HG03135 (cell line): ENCODE measurements at regions not wholly inside any gene's neighbourhood (a gene's known extent, or its start where the extent isn't known, plus 50 kb on each side); places are given as distances from the start of the nearest gene placed in this dataset.
A peak's percentile ranks its signal among the peaks of the same experiment; 100 is the strongest.
"Not testable (repeated sequence)": the region's sequence is repeated elsewhere in the genome, so short reads cannot be mapped to it uniquely, and the experiment has no call there.

Experiments used
- ATAC-seq: cut with Tn5 transposase; IDR thresholded peaks from one replicate; pipeline ENCODE4 v1.9.1; 2021; ENCODE audit warnings: mild to moderate bottlenecking, moderate library complexity; ENCODE audit not compliant: unreplicated experiment

- no peak for ATAC-seq
Observed at GRCh38 chrX:42832764-42833549, 55.0 kb upstream of the PPP1R2C start.

DNA sequence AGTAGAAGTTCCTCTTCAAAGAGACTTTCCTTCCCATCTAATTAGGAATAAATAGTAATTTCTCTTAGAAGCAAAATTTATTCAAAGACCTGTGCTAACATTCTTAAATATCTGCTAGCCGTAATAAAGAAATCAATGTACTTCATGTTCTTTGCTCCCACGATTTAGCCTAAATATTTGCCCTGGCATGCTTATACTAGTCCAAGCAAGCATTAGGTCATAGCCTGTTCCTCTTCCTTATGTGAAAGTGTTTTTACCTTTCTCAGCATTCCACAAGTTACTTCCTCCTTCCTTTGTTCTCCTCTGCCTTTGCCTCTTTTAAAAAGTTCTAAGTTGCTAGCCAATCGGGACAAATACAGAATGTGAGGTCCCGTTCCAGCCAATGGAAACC is 55.6 kb upstream of the PPP1R2C start:
- not testable (repeated sequence) for ATAC-seq

- no peak for ATAC-seq
Observed at GRCh38 chrX:42837101-42837726, 59.3 kb upstream of the PPP1R2C start.

GRCh38 chrX:42837747-42838146 is 59.8 kb upstream of the PPP1R2C start:
- ATAC-seq = peak; percentile 80

DNA sequence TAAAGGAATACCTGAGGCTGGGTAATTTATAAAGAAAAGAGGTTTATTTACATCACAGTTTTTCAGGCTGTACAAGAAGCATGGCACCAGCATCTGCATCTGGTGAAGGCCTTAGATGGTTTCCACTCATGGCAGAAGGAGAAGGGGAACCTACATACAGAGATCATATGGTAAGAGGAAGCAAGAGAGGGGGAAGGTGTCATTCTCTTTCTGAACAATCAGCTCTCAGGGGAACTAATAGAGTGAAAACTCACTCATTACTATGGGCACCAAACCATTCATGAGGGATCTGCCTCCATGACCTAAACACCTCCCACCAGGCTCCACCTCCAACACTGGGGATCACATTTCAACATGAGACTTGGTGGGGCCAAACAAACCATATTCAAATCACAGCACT is 61.7 kb upstream of the PPP1R2C start:
- ATAC-seq = no peak

GRCh38 chrX:42846741-42847140 is 68.8 kb upstream of the PPP1R2C start:
- ATAC-seq = no peak

- ATAC-seq = no peak
Observed at GRCh38 chrX:42855259-42855658, 77.3 kb upstream of the PPP1R2C start.

GRCh38 chrX:42857766-42858165 is 79.8 kb upstream of the PPP1R2C start:
- ATAC-seq = no peak

GRCh38 chrX:42869011-42869410 is 91.0 kb upstream of the PPP1R2C start:
- no peak for ATAC-seq

GRCh38 chrX:42869659-42870476 is 91.9 kb upstream of the PPP1R2C start:
- peak; percentile 91 for ATAC-seq

GRCh38 chrX:42886519-42886918 is 108.6 kb upstream of the PPP1R2C start:
- no peak for ATAC-seq

- ATAC-seq = no peak
Observed at GRCh38 chrX:42900947-42901346, 123.0 kb upstream of the PPP1R2C start.

GRCh38 chrX:42902513-42902912 is 124.5 kb upstream of the PPP1R2C start:
- ATAC-seq = no peak

- no peak for ATAC-seq
Observed at GRCh38 chrX:42920752-42921151, 142.8 kb upstream of the PPP1R2C start.

- no peak for ATAC-seq
Observed at GRCh38 chrX:42930071-42930470, 152.1 kb upstream of the PPP1R2C start.

DNA sequence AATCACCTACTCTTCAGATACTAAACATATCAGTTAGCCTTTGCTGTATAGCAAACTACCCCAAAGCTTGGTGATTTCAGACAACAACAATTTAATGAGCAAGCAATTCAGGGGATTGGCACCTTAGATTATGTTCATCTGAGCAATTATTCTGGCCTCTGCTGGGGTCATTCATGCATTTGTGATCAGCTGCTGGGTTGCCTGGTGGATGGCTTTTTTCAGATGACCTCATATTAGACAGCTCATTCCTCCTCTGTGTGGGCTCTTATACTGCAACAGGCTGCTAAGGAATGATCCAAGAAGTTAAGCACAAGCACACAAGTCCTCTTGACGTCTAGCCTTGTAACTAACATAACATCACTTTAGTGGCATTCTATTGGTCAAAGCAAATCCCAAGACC is 153.0 kb upstream of the PPP1R2C start:
- ATAC-seq = no peak

DNA sequence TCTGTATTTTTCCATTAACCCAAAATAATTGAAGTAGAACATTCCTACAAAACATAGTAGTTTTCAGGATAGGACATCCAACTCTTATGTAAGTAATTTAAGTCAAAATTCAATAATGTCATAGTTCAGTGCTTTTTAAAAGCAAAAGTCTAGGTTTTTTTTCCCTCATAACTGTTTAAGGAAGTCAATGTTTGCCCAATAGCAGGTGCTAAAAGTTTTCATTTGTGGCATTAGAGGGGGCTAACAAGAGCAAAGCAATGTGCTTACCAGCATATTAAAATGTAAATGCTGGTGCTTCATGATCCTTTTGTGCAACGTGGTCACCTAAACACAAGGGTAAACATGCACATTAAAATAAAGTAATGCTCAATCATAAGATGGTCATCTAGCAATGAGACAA is 155.2 kb upstream of the PPP1R2C start:
- no peak for ATAC-seq

- peak; percentile 94 for ATAC-seq
Observed at GRCh38 chrX:42934020-42934726, 156.2 kb upstream of the PPP1R2C start.

DNA sequence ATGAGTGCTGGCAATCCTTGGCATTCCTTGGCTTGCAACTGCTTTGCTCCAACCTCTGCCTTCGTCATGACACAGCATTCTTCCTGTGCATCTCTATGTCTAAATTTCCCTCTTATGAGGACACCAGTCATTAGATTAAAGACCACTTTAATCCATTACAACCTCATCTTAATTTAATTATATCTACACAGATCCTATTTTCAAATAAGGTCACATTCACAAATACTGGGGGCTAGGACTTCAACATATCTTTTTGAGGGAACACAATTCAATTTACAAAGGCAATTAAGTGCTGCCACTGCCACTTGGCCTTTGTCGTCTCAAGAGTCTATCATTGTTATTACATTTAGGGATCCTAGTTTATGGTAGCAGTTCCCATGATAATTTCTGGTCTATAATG is 163.7 kb upstream of the PPP1R2C start:
- ATAC-seq = no peak

DNA sequence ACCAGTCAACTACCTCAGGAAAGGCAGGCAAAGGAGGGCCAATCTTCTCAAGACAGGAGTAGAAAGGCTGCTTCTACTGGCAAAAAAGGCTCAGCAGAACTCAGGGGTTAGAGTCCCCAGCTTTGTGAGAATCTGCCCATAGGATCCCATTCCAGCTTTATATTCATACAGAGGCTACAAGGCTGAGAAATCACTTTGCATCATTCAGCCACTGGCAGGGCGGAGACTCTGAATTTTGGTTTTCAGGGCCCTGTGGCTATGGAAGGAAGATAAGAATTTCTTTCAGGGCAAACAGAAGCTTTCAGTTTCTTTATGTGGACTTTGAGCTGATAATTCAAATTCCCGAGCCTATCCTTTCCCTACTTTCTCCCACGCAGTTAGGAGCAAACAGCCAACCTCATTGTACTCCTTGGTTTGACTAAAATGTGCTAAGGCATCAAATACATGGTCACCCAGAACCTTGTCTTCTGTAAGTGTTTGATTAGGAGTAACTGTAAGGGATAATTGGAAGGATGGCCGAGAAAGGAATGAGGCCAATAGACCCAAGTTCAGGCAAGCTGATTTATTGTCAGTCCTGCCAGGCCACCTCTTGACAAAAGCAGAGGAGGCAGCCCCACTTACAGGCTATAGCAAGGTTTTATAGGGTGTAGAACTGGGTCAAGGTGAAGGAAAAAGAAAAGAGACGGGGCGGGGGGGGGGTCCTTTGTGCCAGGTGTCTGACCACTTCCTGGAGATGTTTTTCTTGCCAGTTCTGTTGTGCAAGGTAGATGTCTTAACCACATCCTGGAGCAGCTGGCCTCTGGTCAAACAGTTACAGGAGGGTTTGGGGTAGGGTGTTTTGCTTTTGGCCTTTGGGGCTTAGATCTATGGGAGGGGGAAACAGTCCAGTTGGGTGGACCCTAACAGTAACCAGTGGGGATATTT is 165.3 kb upstream of the PPP1R2C start:
- ATAC-seq = peak; percentile 80
